Stomach (tissue), 4 donors: ENCODE measurements at regions not wholly inside any gene's neighbourhood (a gene's known extent, or its start where the extent isn't known, plus 50 kb on each side); places are given as distances from the start of the nearest gene placed in this dataset.

Source experiments
- CTCF ChIP-seq, 7 experiments: fragments of 450-650 bp in 4 of 7; fragments of 200-600 bp in 3 of 7; sonication (generic) in 3 of 7; IDR thresholded peaks; one replicate each; pipeline ENCODE4 v1.5.1; 2016 to 2019; ENCODE audit warnings: antibody characterized with exemption in 7 of 7, control low read depth in 2 of 7, mild to moderate bottlenecking in 1 of 7
- EP300 ChIP-seq: sonication (generic); formaldehyde crosslinking; IDR thresholded peaks from one replicate; pipeline ENCODE4 v1.6.1; 2017; ENCODE audit warnings: antibody characterized with exemption
- POLR2A ChIP-seq, 4 donors: fragments of 450-650 bp; IDR thresholded peaks; one replicate each; pipeline ENCODE4 v1.6.1; 2016; ENCODE audit warnings: antibody characterized with exemption in 4 of 4, control low read depth in 2 of 4, mild to moderate bottlenecking in 1 of 4, moderate library complexity in 1 of 4
- POLR2AphosphoS5 ChIP-seq, 3 donors: sonication (generic); formaldehyde crosslinking; IDR thresholded peaks; one replicate each; pipeline ENCODE4 v1.6.1; 2016; ENCODE audit warnings: antibody characterized with exemption in 3 of 3

GRCh38 chr13:34409496-34410182, 532.4 kb upstream of the NBEA start:
- no peak for TF ChIP-seq POLR2A (IDR thresholded peaks at IDR 0.05)
- TF ChIP-seq CTCF (IDR thresholded peaks at IDR 0.05) = no peak
- no peak for TF ChIP-seq POLR2AphosphoS5 (IDR thresholded peaks at IDR 0.05)
- TF ChIP-seq EP300 = no peak
